Activated naive CD8-positive, alpha-beta T cell (primary cell): ENCODE measurements at regions not wholly inside any gene's neighbourhood (a gene's known extent, or its start where the extent isn't known, plus 50 kb on each side); places are given as distances from the start of the nearest gene placed in this dataset.
A peak's percentile ranks its signal among the peaks of the same experiment; 100 is the strongest.
"Not testable (repeated sequence)": the region's sequence is repeated elsewhere in the genome, so short reads cannot be mapped to it uniquely, and the experiment has no call there.

ENCODE experiments used
- H3K27ac Mint-ChIP-seq: one replicate; pipeline ENCODE4 v1.8.0; 2021; ENCODE audit warnings: mixed read lengths
- H3K27me3 Mint-ChIP-seq: one replicate; pipeline ENCODE4 v1.8.0; 2021; ENCODE audit warnings: mixed read lengths
- H3K36me3 Mint-ChIP-seq: one replicate; pipeline ENCODE4 v1.8.0; 2021; ENCODE audit warnings: mixed read lengths
- H3K4me1 Mint-ChIP-seq: one replicate; pipeline ENCODE4 v1.8.0; 2021; ENCODE audit warnings: low read depth, mixed read lengths
- H3K4me3 Mint-ChIP-seq: one replicate; pipeline ENCODE4 v1.8.0; 2021; ENCODE audit warnings: mild to moderate bottlenecking, mixed read lengths
- H3K9me3 Mint-ChIP-seq: one replicate; pipeline ENCODE4 v1.8.0; 2021; ENCODE audit warnings: low read depth, mixed read lengths

GRCh38 chr1:91597215-91597614 is 96.6 kb downstream of the CDC7 start:
- H3K4me1 Mint-ChIP-seq, result peaks cover 10% of the 10 kb centered on the region
- H3K36me3 Mint-ChIP-seq, result no peaks in the 10 kb centered on the region
- H3K27ac Mint-ChIP-seq, result no peak overlapping the region
- no peaks in the 10 kb centered on the region for H3K9me3 Mint-ChIP-seq
- peaks cover 1% of the 10 kb centered on the region for H3K27me3 Mint-ChIP-seq
- no peak overlapping the region for H3K4me3 Mint-ChIP-seq

DNA sequence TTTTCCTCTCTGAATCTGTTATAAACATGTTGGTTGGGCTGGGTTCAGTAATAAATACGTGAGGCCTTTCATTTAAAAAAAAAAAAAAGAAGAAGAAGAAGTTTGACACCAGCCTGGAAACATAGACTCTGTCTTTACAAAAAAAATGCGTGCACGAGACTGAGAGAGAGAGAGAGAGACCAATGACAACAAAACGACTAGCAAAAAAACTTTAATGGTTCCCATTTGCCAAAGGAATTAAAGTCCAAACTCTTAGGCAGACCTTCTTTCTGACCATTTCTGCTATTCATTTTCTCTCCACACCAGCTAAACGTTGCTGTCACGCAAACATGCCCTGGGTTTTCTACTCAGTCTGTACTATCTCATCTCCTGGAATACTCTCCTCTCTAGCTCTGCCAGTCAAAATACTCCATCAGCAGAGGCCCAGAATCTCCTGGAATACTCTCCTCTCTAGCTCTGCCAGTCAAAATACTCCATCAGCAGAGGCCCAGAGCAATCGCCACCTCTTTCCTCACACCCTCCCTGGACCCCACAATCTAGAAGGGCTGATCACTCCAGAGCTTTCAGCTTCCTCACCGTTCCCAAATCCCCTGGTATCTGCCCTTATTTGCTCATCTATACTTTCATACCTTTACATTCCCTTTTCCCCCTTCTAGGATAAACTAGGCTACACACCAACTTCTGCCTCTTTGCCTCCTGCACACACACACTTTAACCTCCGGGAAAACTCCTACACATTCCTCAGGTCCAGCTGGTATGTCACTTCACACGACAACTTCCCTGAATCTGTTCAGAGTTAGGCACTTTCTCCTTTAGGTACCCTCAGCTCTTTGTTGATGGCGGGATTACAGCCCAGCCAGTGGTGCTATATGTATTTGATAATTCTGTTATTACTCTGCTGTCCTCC is 100.0 kb downstream of the CDC7 start:
- Mint-ChIP-seq H3K27me3 (peaks cover 1% of the 10 kb centered on the region), H3K4me3 (no peak overlapping the region), H3K36me3 (no peaks in the 10 kb centered on the region), H3K27ac (no peak overlapping the region), H3K9me3 (no peaks in the 10 kb centered on the region), H3K4me1 (peaks cover 4% of the 10 kb centered on the region)

- H3K4me1 Mint-ChIP-seq, result peaks cover 3% of the 10 kb centered on the region
- H3K27me3 Mint-ChIP-seq, result peaks cover 1% of the 10 kb centered on the region
- no peaks in the 10 kb centered on the region for H3K36me3 Mint-ChIP-seq
- H3K9me3 Mint-ChIP-seq, result no peaks in the 10 kb centered on the region
- no peak overlapping the region for H3K4me3 Mint-ChIP-seq
- no peak overlapping the region for H3K27ac Mint-ChIP-seq
Observed at GRCh38 chr1:91601554-91602376, 101.1 kb downstream of the CDC7 start.

GRCh38 chr1:91603409-91603808 is 102.8 kb downstream of the CDC7 start:
- Mint-ChIP-seq H3K9me3 (no peaks in the 10 kb centered on the region), H3K4me3 (no peak overlapping the region), H3K27ac (no peak overlapping the region), H3K4me1 (no peaks in the 10 kb centered on the region), H3K36me3 (peaks cover 2% of the 10 kb centered on the region), H3K27me3 (peaks cover 1% of the 10 kb centered on the region)

DNA sequence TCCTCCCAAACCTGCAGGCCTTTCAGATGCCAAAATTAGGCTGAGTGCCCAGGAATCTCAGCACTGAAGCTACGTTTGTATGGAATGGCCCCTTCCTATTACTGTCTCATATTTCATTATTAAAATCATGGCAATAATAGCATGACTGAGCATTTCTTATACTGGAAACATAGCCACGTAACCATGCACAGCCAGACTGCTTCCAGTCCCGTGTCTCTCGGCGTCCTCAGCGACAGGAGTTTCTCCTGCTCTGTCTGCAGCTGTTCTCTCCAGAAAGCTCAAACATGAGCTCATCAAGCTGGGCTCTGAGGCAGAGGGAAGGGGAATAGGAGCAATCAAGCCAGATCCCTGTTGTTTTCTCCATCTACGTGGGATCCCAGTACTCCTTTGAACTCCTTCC is 104.0 kb downstream of the CDC7 start:
- Mint-ChIP-seq H3K27ac (no peak overlapping the region), H3K27me3 (peaks cover 1% of the 10 kb centered on the region), H3K36me3 (peaks cover 2% of the 10 kb centered on the region), H3K4me1 (no peaks in the 10 kb centered on the region), H3K4me3 (no peak overlapping the region), H3K9me3 (no peaks in the 10 kb centered on the region)

- Mint-ChIP-seq H3K4me1 (no peaks in the 10 kb centered on the region), H3K9me3 (no peaks in the 10 kb centered on the region), H3K27ac (no peak overlapping the region)
Observed at GRCh38 chr1:91605566-91605965, 104.9 kb downstream of the CDC7 start.

DNA sequence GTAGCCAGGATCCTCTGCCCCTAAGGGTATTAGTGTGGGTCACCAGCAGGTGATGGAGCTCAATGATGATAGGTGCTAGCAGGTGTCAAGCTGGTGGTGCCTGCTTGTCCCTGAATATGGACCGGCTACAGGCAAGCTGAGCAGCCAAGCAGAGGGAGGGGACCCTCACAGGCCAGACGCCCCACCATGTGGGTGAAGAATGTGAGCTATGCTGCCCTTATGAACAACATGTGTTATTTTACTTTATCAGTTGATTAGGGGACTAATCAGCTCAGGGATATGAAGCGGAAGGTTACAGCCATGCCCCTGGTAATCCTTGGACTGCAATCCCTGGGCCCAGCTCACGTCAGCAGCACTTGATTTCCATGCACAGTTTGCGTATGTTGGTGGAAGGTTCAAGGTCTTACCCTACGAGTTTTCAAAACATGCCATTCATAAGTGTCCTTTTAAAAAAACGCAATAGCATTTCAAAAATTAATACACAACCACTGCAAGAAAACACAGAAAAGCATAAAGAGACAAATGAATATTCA is 106.0 kb downstream of the CDC7 start:
- no peaks in the 10 kb centered on the region for H3K27me3 Mint-ChIP-seq
- H3K27ac Mint-ChIP-seq, result peak overlapping the region; percentile 41
- no peaks in the 10 kb centered on the region for H3K9me3 Mint-ChIP-seq
- peaks cover 2% of the 10 kb centered on the region for H3K36me3 Mint-ChIP-seq
- H3K4me3 Mint-ChIP-seq, result no peak overlapping the region
- H3K4me1 Mint-ChIP-seq, result no peaks in the 10 kb centered on the region

More at GRCh38 chr1:91605566-91605965, 104.9 kb downstream of the CDC7 start:
- Mint-ChIP-seq H3K4me3 (no peak overlapping the region), H3K36me3 (peaks cover 2% of the 10 kb centered on the region), H3K27me3 (no peaks in the 10 kb centered on the region)

DNA sequence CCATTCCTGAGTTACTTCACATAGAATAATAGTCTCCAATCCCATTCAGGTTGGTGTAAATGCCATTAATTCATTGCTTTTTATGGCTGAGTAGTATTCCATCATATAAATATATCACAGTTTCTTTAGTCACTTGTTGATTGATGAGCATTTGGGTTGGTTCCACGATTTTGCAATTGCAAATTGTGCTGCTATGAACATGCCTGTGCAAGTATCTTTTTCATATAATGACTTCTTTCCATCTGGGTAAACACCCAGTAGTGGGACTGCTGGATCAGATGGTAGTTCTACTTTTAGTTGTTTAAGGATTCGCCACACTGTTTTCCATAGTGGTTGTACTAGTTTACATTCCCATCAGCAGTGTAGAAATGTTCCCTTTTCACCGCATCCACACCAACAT is 107.0 kb downstream of the CDC7 start:
- H3K27ac Mint-ChIP-seq, result not testable (repeated sequence)

GRCh38 chr1:91608876-91609275 is 108.2 kb downstream of the CDC7 start:
- peaks cover 2% of the 10 kb centered on the region for H3K36me3 Mint-ChIP-seq
- H3K9me3 Mint-ChIP-seq, result no peaks in the 10 kb centered on the region
- H3K27ac Mint-ChIP-seq, result no peak overlapping the region
- H3K4me3 Mint-ChIP-seq, result no peak overlapping the region
- H3K27me3 Mint-ChIP-seq, result no peaks in the 10 kb centered on the region
- H3K4me1 Mint-ChIP-seq, result no peaks in the 10 kb centered on the region

More for the DNA sequence above, 107.0 kb downstream of the CDC7 start:
- H3K4me1 Mint-ChIP-seq, H3K27me3 Mint-ChIP-seq, H3K9me3 Mint-ChIP-seq, H3K4me3 Mint-ChIP-seq, H3K36me3 Mint-ChIP-seq: not testable (repeated sequence)

DNA sequence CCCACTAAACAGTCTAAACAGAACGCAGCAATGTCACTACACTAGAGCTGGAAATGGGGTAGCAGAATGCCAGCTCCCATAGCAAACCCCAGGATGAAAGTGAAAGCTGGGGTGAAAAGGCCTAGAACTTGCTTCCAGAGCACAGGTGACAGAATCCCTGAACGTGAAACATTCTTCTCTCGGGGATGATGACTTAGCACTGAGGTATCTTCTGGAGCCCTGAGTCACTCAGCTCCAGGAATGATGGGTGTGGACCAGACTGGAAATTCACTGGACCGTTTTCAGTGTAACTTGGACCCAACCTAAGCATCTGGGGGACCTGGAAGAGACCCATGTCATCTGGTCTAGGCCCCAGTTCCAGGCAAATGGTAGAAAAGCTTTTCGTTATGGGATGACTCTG is 108.9 kb downstream of the CDC7 start:
- Mint-ChIP-seq H3K4me1 (no peaks in the 10 kb centered on the region), H3K9me3 (no peaks in the 10 kb centered on the region), H3K27me3 (no peaks in the 10 kb centered on the region), H3K27ac (no peak overlapping the region), H3K36me3 (peaks cover 2% of the 10 kb centered on the region), H3K4me3 (no peak overlapping the region)

DNA sequence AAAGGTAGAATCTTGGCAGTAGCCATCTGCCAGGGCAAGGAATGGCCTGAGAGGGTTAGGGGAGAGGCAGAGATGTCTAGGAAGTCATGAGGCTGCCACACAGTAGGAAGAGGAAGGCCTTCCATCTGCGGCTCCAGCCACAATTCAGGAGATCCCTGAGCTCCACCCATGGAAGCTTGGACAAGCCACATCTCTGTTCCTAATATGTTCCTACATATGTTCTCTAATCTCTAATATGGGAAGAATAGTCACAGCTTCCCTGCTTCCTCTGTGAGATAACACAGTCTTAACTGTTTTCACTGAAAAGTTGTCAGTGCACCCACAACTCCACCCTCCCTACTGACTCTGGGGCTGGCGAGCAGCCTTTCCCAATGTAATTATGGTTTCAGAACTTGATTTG is 109.5 kb downstream of the CDC7 start:
- Mint-ChIP-seq H3K27ac (no peak overlapping the region), H3K9me3 (no peaks in the 10 kb centered on the region), H3K4me3 (no peak overlapping the region), H3K4me1 (no peaks in the 10 kb centered on the region), H3K36me3 (peaks cover 2% of the 10 kb centered on the region), H3K27me3 (no peaks in the 10 kb centered on the region)

DNA sequence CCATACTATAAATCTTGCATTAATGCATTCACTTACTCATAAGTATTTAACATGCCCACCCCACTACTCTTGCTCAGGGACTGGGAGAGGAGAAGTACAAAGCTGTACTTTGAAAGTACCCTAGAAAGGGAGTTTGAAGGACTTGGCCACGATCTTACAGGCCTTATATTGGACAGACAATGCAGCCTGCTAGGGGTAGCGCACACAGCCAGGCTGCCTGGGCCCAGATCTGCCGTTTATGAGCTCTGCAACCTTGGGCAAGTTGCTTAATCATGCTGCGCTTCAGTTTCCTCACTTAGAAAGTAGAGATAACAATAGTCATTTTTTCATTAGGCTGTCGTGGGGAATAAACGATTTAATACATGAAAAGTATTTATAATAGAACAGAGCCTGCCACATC is 110.1 kb downstream of the CDC7 start:
- no peak overlapping the region for H3K27ac Mint-ChIP-seq
- no peaks in the 10 kb centered on the region for H3K9me3 Mint-ChIP-seq
- no peak overlapping the region for H3K4me3 Mint-ChIP-seq
- H3K4me1 Mint-ChIP-seq, result no peaks in the 10 kb centered on the region
- peaks cover 2% of the 10 kb centered on the region for H3K36me3 Mint-ChIP-seq
- no peaks in the 10 kb centered on the region for H3K27me3 Mint-ChIP-seq

DNA sequence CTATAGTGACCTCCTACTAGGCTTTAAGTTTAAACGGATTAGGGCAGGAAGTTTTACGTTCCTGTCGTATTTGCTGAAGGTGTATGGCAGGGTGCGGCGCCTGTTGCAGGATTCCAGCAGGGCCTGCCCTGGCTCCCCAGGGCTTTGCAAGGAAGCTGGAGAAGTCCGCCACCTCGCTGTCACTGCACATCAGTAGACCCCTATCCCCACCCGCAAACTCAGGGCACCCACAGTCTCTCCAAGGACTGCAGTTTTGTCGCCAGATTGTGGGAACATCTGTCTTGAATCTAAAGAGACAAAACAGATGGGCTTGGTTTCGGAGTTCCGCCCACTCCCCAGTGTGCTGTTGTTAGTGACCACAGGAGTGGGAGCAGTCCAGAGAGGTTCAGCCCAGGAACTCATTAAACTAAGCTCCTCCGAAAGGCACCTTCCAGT is 110.8 kb downstream of the CDC7 start:
- Mint-ChIP-seq H3K9me3 (no peaks in the 10 kb centered on the region), H3K27ac (no peak overlapping the region), H3K4me3 (no peak overlapping the region), H3K36me3 (peaks cover 2% of the 10 kb centered on the region), H3K27me3 (no peaks in the 10 kb centered on the region), H3K4me1 (no peaks in the 10 kb centered on the region)

DNA sequence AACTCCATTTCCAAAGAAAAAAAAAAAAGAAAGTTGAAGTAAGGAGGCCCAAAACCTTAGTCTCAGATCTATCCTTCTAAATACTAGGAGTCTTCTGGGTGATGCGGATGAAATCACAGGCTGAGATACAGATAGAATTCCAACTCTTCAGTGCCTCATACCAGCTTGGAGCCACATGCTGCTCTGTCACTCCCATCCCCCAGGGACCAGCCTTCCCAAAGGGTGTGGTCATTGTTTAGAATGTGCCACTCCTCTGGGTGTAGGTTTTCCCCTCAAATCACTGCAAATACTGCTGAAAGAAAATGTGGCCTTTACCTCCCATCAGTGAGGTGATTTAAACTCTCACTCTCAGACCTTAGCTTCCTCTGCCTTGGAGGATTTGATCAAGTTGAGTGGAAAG is 112.9 kb downstream of the CDC7 start:
- no peaks in the 10 kb centered on the region for H3K9me3 Mint-ChIP-seq
- no peak overlapping the region for H3K27ac Mint-ChIP-seq
- H3K4me3 Mint-ChIP-seq, result no peak overlapping the region
- no peaks in the 10 kb centered on the region for H3K4me1 Mint-ChIP-seq
- H3K36me3 Mint-ChIP-seq, result no peaks in the 10 kb centered on the region
- no peaks in the 10 kb centered on the region for H3K27me3 Mint-ChIP-seq

DNA sequence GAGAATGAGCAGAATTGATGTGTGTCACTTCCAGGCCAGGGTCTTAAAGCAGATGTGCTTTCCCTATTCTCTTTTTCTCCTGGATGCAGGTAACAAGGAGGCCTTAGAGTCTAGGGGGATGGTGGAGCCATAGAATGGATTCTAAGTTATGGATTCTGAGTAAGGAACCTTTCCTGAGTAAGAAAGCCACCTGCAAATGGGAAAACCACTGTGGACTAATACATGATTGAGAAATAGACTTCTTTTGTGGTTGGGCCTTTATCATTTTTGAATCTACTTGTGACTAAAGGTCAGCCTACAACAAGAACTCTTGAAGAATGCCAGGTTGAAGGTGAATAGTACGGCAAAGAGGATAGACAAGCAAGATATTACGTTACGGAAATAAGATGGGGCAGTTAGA is 116.1 kb downstream of the CDC7 start:
- H3K9me3 Mint-ChIP-seq, result no peaks in the 10 kb centered on the region
- H3K36me3 Mint-ChIP-seq, result no peaks in the 10 kb centered on the region
- no peak overlapping the region for H3K4me3 Mint-ChIP-seq
- peaks cover 1% of the 10 kb centered on the region for H3K27me3 Mint-ChIP-seq
- no peak overlapping the region for H3K27ac Mint-ChIP-seq
- no peaks in the 10 kb centered on the region for H3K4me1 Mint-ChIP-seq
